ENCODE measurements at regions not wholly inside any gene's neighbourhood (a gene's known extent, or its start where the extent isn't known, plus 50 kb on each side); places are given as distances from the start of the nearest gene placed in this dataset.

DNA sequence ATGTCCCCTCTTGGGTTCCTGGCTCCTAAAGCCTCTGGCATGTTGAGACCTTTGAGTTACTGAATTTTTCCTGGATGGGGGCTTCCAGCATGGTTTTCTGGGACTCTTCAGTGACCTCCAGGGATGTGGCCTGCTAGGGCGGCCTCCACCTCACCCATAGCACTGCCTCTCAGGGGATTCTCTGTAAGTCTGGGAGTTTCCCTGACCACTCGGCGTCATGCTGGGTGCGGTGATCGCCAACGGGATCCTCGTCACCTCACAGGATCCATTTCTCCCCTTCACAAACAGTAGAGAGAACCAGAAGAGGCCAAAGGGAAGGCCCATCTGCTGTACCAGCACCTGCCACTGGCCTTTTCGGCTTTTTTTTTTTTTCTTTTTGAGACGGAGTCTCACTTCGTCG, 84.3 kb downstream of the NPTX2 start:
- Histone ChIP-seq H3K27ac (ENCODE audit: low read length) (no peak overlapping the region), H3K9me3 (no peaks in the 10 kb centered on the region), H3K4me3 (ENCODE audit: control insufficient read depth in 1 of 2, extremely low read depth in 1 of 2, low read length in 1 of 2) (no peak overlapping the region), H3K4me1 (ENCODE audit: control insufficient read depth in 1 of 2, extremely low read depth in 1 of 2, insufficient read depth in 2 of 2, low read length in 2 of 2) (no peaks in the 10 kb centered on the region), H3K27me3 (replicated peaks in 1 of 2; ENCODE audit: control insufficient read depth in 2 of 2, extremely low read depth in 1 of 2, insufficient read depth in 2 of 2, low read length in 1 of 2) (peaks cover 0 to 12% of the 10 kb centered on the region in 2 experiments), H3K36me3 (ENCODE audit: control insufficient read depth in 2 of 2, extremely low read depth in 1 of 2, insufficient read depth in 1 of 2, low read length in 1 of 2) (no peaks in the 10 kb centered on the region)
- ATAC-seq (replicated peaks in 1 of 4) (no peak), DNase-seq (no peak)
- H3K27ac Mint-ChIP-seq = no peak overlapping the region
- ChIA-PET POLR2A (no interaction called here), CTCF (no interaction called here)
- no peaks in the 10 kb centered on the region for H3K4me1 Mint-ChIP-seq
- WGBS (ENCODE audit: insufficient coverage) = 96% methylated on average over 8 of the region's 11 CpGs
- H3K36me3 Mint-ChIP-seq = no peaks in the 10 kb centered on the region
- H3K9me3 Mint-ChIP-seq = peaks cover 4 to 8% (median 8%) of the 10 kb centered on the region in 3 donors
- H3K27me3 Mint-ChIP-seq = peaks cover 5 to 9% of the 10 kb centered on the region in 2 donors
- no peak overlapping the region for H3K4me3 Mint-ChIP-seq

DNA sequence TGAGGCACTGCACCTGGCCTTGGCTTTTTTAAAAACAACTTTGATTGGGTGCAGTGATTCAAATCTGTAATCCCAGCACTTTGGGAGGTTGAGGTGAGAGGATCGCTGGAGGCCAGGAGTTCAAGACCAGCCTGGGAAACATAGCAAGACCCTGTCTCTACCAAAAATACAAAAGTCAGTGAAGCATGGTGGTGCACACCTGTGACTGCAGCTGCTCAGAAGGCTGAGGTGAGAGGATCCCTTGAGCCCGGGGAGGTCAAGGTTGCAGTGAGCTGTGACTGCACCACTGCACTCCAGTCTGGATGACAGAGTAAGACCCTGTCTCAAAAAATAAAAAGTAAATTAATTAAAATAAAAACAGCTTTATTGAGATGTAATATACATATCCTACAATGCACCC, 84.9 kb downstream of the NPTX2 start:
- Mint-ChIP-seq H3K27ac (no peak overlapping the region), H3K36me3 (no peaks in the 10 kb centered on the region), H3K4me3 (no peak overlapping the region), H3K27me3 (peaks cover 9 to 11% of the 10 kb centered on the region in 2 donors), H3K9me3 (peaks cover 2 to 3% (median 3%) of the 10 kb centered on the region in 3 donors), H3K4me1 (no peaks in the 10 kb centered on the region)
- ChIA-PET CTCF (interaction anchor here in 1 of 2 donors (0.6 kb wide), 1 partner anchor 1711 kb away, joined by 3 read pairs; no protein-coding TSS in a partner anchor), POLR2A (no interaction called here)
- DNase-seq = no peak
- no CpG with 5 or more reads among the region's 2 CpGs for WGBS (ENCODE audit: insufficient coverage)
- no peaks in the 10 kb centered on the region for H3K9me3 ChIP-seq
- H3K4me1 ChIP-seq (ENCODE audit: control insufficient read depth in 1 of 2, extremely low read depth in 1 of 2, insufficient read depth in 2 of 2, low read length in 2 of 2) = no peaks in the 10 kb centered on the region
- H3K36me3 ChIP-seq (ENCODE audit: control insufficient read depth in 2 of 2, extremely low read depth in 1 of 2, insufficient read depth in 1 of 2, low read length in 1 of 2) = no peaks in the 10 kb centered on the region
- no peak overlapping the region for H3K4me3 ChIP-seq (ENCODE audit: control insufficient read depth in 1 of 2, extremely low read depth in 1 of 2, low read length in 1 of 2)
- no peak for ATAC-seq (replicated peaks in 1 of 4)
- H3K27ac ChIP-seq (ENCODE audit: low read length) = no peak overlapping the region
- peaks cover 0 to 12% of the 10 kb centered on the region in 2 experiments for H3K27me3 ChIP-seq (replicated peaks in 1 of 2; ENCODE audit: control insufficient read depth in 2 of 2, extremely low read depth in 1 of 2, insufficient read depth in 2 of 2, low read length in 1 of 2)

DNA sequence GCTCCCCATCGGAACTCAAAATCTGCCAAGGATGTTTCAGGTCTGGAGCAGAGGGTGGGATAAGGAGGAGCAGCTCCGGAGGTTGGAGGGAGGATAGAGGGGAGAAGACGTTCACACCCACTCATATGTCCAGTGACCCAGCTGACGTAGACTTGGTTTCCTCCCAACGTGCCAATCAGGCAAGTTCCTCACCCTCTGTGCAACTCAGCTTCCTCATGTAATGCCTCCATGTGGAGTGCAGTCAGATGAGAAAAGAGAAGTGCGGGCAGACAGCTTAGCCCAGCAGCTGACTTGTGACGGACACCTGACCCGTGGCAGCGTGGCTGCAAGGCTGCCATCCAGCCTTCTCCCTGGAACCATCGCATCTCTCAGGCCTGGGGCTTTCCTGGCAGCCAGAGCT, 86.8 kb downstream of the NPTX2 start:
- Mint-ChIP-seq H3K27ac (no peak overlapping the region), H3K4me3 (no peak overlapping the region), H3K9me3 (no peaks in the 10 kb centered on the region), H3K27me3 (peaks cover 9 to 13% of the 10 kb centered on the region in 2 donors), H3K4me1 (no peaks in the 10 kb centered on the region), H3K36me3 (no peaks in the 10 kb centered on the region)
- ChIA-PET CTCF (no interaction called here), POLR2A (no interaction called here)
- H3K36me3 ChIP-seq (ENCODE audit: control insufficient read depth in 2 of 2, extremely low read depth in 1 of 2, insufficient read depth in 1 of 2, low read length in 1 of 2) = no peaks in the 10 kb centered on the region
- H3K4me1 ChIP-seq (ENCODE audit: control insufficient read depth in 1 of 2, extremely low read depth in 1 of 2, insufficient read depth in 2 of 2, low read length in 2 of 2) = no peaks in the 10 kb centered on the region
- H3K4me3 ChIP-seq (ENCODE audit: control insufficient read depth in 1 of 2, extremely low read depth in 1 of 2, low read length in 1 of 2) = no peak overlapping the region
- WGBS (ENCODE audit: insufficient coverage) = 30% methylated on average over 4 of the region's 10 CpGs
- H3K27me3 ChIP-seq (replicated peaks in 1 of 2; ENCODE audit: control insufficient read depth in 2 of 2, extremely low read depth in 1 of 2, insufficient read depth in 2 of 2, low read length in 1 of 2) = peaks cover 0 to 14% of the 10 kb centered on the region in 2 experiments
- no peaks in the 10 kb centered on the region for H3K9me3 ChIP-seq
- no peak overlapping the region for H3K27ac ChIP-seq (ENCODE audit: low read length)
- DNase-seq = no peak
- ATAC-seq (replicated peaks in 1 of 4) = no peak

DNA sequence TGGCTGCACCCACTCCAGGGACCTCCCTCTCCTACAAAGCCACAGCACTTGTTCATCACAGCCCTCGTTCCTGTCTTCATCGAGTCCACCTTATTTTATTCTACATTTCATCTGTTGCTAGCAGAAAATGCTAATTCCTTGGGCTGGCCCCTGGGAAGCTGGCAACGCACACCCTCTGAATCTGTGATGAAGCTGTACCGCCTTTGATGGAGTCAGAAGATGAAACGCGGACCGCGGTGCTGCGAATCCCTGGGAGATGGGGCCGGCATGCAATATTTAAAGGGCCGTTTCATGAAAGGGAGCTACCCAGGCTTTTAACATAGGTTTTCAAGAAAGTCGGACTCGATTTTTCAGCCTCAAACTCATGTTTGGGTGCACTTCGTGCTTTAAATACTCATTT, 88.5 kb downstream of the NPTX2 start:
- H3K4me1 ChIP-seq (ENCODE audit: control insufficient read depth in 1 of 2, extremely low read depth in 1 of 2, insufficient read depth in 2 of 2, low read length in 2 of 2) = no peaks in the 10 kb centered on the region
- Mint-ChIP-seq H3K36me3 (no peaks in the 10 kb centered on the region), H3K27ac (no peak overlapping the region), H3K27me3 (peaks cover 8 to 13% of the 10 kb centered on the region in 2 donors), H3K4me1 (no peaks in the 10 kb centered on the region), H3K4me3 (no peak overlapping the region), H3K9me3 (no peaks in the 10 kb centered on the region)
- CTCF ChIA-PET = no interaction called here
- POLR2A ChIA-PET = no interaction called here
- H3K36me3 ChIP-seq (ENCODE audit: control insufficient read depth in 2 of 2, extremely low read depth in 1 of 2, insufficient read depth in 1 of 2, low read length in 1 of 2) = no peaks in the 10 kb centered on the region
- H3K27me3 ChIP-seq (replicated peaks in 1 of 2; ENCODE audit: control insufficient read depth in 2 of 2, extremely low read depth in 1 of 2, insufficient read depth in 2 of 2, low read length in 1 of 2) = peaks cover 0 to 14% of the 10 kb centered on the region in 2 experiments
- 67% methylated on average over 11 of the region's 14 CpGs for WGBS (ENCODE audit: insufficient coverage)
- H3K4me3 ChIP-seq (ENCODE audit: control insufficient read depth in 1 of 2, extremely low read depth in 1 of 2, low read length in 1 of 2) = no peak overlapping the region
- DNase-seq (no peak), ATAC-seq (replicated peaks in 1 of 4) (no peak)
- H3K27ac ChIP-seq (ENCODE audit: low read length) = no peak overlapping the region
- no peaks in the 10 kb centered on the region for H3K9me3 ChIP-seq

DNA sequence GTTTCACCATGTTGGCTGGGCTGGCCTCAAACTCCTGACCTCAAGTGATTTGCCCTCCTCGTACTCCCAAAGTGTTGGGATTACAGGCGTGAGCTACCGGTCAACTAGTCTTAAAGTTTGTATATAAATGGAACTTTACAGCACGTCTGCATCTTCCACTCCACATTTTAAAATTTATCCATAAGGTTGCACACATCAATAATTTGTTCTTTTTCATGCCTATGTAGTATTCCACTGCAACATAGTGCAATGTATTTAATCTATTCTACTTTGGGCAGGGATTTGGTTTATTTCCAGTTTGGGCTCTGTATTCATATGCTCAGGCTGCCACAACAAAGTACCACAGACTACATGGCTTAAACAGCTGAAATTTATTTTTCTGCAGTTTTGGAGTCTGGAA, 90.0 kb downstream of the NPTX2 start:
- Mint-ChIP-seq H3K4me3 (no peak overlapping the region), H3K36me3 (no peaks in the 10 kb centered on the region), H3K27me3 (peaks cover 8 to 13% of the 10 kb centered on the region in 2 donors), H3K9me3 (no peaks in the 10 kb centered on the region), H3K4me1 (no peaks in the 10 kb centered on the region), H3K27ac (no peak overlapping the region)
- Histone ChIP-seq H3K9me3 (no peaks in the 10 kb centered on the region), H3K27ac (ENCODE audit: low read length) (no peak overlapping the region), H3K36me3 (ENCODE audit: control insufficient read depth in 2 of 2, extremely low read depth in 1 of 2, insufficient read depth in 1 of 2, low read length in 1 of 2) (no peaks in the 10 kb centered on the region), H3K4me3 (ENCODE audit: control insufficient read depth in 1 of 2, extremely low read depth in 1 of 2, low read length in 1 of 2) (no peak overlapping the region), H3K4me1 (ENCODE audit: control insufficient read depth in 1 of 2, extremely low read depth in 1 of 2, insufficient read depth in 2 of 2, low read length in 2 of 2) (no peaks in the 10 kb centered on the region), H3K27me3 (replicated peaks in 1 of 2; ENCODE audit: control insufficient read depth in 2 of 2, extremely low read depth in 1 of 2, insufficient read depth in 2 of 2, low read length in 1 of 2) (peaks cover 0 to 17% of the 10 kb centered on the region in 2 experiments)
- DNase-seq = no peak
- POLR2A ChIA-PET = no interaction called here
- CTCF ChIA-PET = no interaction called here
- ATAC-seq (replicated peaks in 1 of 4) = no peak
- no CpG with 5 or more reads among the region's 4 CpGs for WGBS (ENCODE audit: insufficient coverage)

DNA sequence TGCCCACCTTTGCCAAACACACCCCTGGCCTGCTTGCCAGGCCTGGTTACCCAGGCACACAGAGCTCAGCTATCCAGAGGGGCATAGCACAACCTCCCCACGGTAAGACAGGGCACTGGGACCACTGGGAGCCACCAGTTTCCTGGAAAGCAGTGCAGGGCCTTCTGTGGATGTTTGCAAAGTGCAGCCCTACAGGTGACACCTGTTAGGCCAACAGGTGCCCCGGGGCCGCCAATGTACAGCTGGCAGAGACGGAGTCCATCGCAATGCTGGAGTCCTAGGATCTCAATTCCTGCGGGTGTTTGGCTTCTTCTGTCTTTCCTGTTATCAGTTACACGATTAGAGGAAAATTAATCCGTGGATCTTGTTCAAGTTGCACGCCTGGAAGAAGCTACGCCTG, 94.9 kb downstream of the NPTX2 start:
- H3K4me3 ChIP-seq (ENCODE audit: control insufficient read depth in 1 of 2, extremely low read depth in 1 of 2, low read length in 1 of 2) = no peak overlapping the region
- no peak overlapping the region for H3K27ac Mint-ChIP-seq
- no peaks in the 10 kb centered on the region for H3K4me1 Mint-ChIP-seq
- H3K4me3 Mint-ChIP-seq = no peak overlapping the region
- ChIA-PET CTCF (no interaction called here), POLR2A (no interaction called here)
- 84% methylated on average over 8 of the region's 10 CpGs for WGBS (ENCODE audit: insufficient coverage)
- DNase-seq = no peak
- no peak overlapping the region for H3K27ac ChIP-seq (ENCODE audit: low read length)
- no peak for ATAC-seq (replicated peaks in 1 of 4)
- H3K36me3 ChIP-seq (ENCODE audit: control insufficient read depth in 2 of 2, extremely low read depth in 1 of 2, insufficient read depth in 1 of 2, low read length in 1 of 2) = no peaks in the 10 kb centered on the region
- H3K36me3 Mint-ChIP-seq = no peaks in the 10 kb centered on the region
- no peaks in the 10 kb centered on the region for H3K9me3 Mint-ChIP-seq
- H3K4me1 ChIP-seq (ENCODE audit: control insufficient read depth in 1 of 2, extremely low read depth in 1 of 2, insufficient read depth in 2 of 2, low read length in 2 of 2) = no peaks in the 10 kb centered on the region
- H3K9me3 ChIP-seq = no peaks in the 10 kb centered on the region
- H3K27me3 Mint-ChIP-seq = peaks cover 0 to 3% of the 10 kb centered on the region in 2 donors
- H3K27me3 ChIP-seq (replicated peaks in 1 of 2; ENCODE audit: control insufficient read depth in 2 of 2, extremely low read depth in 1 of 2, insufficient read depth in 2 of 2, low read length in 1 of 2) = peaks cover 0 to 5% of the 10 kb centered on the region in 2 experiments

DNA sequence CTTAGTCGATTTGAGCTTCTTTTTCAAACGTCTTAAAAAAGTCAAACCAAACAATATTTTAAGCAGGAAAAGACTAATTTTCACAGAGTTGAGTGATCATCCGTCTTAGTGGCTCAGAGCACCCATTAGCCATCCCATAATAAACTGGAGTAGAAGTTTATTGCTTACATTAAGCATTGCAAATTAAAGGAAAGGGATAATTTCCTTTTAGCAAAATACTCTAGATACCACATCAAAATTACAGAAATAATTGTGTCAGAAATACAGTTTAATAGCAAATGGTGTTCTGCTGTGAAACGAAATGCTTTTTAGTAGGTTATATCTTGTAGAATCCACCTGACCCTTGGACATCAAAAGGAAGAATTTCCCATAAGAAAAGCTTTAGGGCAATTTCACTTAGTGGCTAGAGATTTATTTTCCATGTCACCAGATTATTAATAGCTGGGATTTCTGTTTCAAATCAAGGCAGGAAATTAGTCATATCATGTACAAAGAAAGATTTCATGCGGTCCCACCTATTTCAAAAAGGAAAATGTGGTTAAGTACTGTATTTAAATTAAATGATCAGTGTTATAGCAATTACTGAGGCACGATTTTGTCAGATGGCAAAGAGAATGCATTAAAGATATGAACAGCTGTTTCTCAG, 96.2 kb downstream of the NPTX2 start:
- WGBS (ENCODE audit: insufficient coverage) = no CpG with 5 or more reads among the region's 6 CpGs
- Mint-ChIP-seq H3K4me1 (no peaks in the 10 kb centered on the region), H3K27ac (no peak overlapping the region), H3K27me3 (no peaks in the 10 kb centered on the region), H3K36me3 (no peaks in the 10 kb centered on the region), H3K9me3 (no peaks in the 10 kb centered on the region), H3K4me3 (no peak overlapping the region)
- no peaks in the 10 kb centered on the region for H3K4me1 ChIP-seq (ENCODE audit: control insufficient read depth in 1 of 2, extremely low read depth in 1 of 2, insufficient read depth in 2 of 2, low read length in 2 of 2)
- ATAC-seq (replicated peaks in 1 of 4) (no peak), DNase-seq (no peak)
- H3K9me3 ChIP-seq = no peaks in the 10 kb centered on the region
- ChIA-PET CTCF (interaction anchor here in 1 of 2 donors (0.7 kb wide), 1 partner anchor 87 kb away, joined by 3 read pairs; no protein-coding TSS in a partner anchor), POLR2A (no interaction called here)
- no peak overlapping the region for H3K4me3 ChIP-seq (ENCODE audit: control insufficient read depth in 1 of 2, extremely low read depth in 1 of 2, low read length in 1 of 2)
- H3K27ac ChIP-seq (ENCODE audit: low read length) = no peak overlapping the region
- H3K36me3 ChIP-seq (ENCODE audit: control insufficient read depth in 2 of 2, extremely low read depth in 1 of 2, insufficient read depth in 1 of 2, low read length in 1 of 2) = no peaks in the 10 kb centered on the region
- peaks cover 0 to 3% of the 10 kb centered on the region in 2 experiments for H3K27me3 ChIP-seq (replicated peaks in 1 of 2; ENCODE audit: control insufficient read depth in 2 of 2, extremely low read depth in 1 of 2, insufficient read depth in 2 of 2, low read length in 1 of 2)
